Breast epithelium (tissue), 3 donors: ENCODE measurements at regions not wholly inside any gene's neighbourhood (a gene's known extent, or its start where the extent isn't known, plus 50 kb on each side); places are given as distances from the start of the nearest gene placed in this dataset.

Source experiments
- CTCF ChIP-seq, 3 donors: fragments of 450-650 bp; IDR thresholded peaks; one replicate each; pipeline ENCODE4 v1.5.1; 2016 to 2017; ENCODE audit warnings: antibody characterized with exemption in 3 of 3, mild to moderate bottlenecking in 3 of 3, moderate library complexity in 3 of 3
- POLR2A ChIP-seq: fragments of 450-650 bp; IDR thresholded peaks from one replicate; pipeline ENCODE4 v1.6.1; 2016; ENCODE audit warnings: antibody characterized with exemption, mild to moderate bottlenecking, moderate library complexity
- POLR2AphosphoS5 ChIP-seq, 3 donors: sonication (generic); formaldehyde crosslinking; IDR thresholded peaks; one replicate each; pipeline ENCODE4 v1.6.1; 2017; ENCODE audit warnings: antibody characterized with exemption in 3 of 3

GRCh38 chr18:52275817-52276216 is 64.2 kb upstream of the DCC start:
- no peak for TF ChIP-seq CTCF (IDR thresholded peaks at IDR 0.05)
- no peak for TF ChIP-seq POLR2A
- TF ChIP-seq POLR2AphosphoS5 (IDR thresholded peaks at IDR 0.05), result no peak
